Glomerular visceral epithelial cell (primary cell): ENCODE measurements at regions not wholly inside any gene's neighbourhood (a gene's known extent, or its start where the extent isn't known, plus 50 kb on each side); places are given as distances from the start of the nearest gene placed in this dataset.
"Not testable (repeated sequence)": the region's sequence is repeated elsewhere in the genome, so short reads cannot be mapped to it uniquely, and the experiment has no call there.

Experiments used
- DNase-seq: peaks from one replicate; pipeline ENCODE4 v3.0.0-alpha.2; 2016; ENCODE audit errors: extremely low spot score

- DNase-seq, result no peak
Measured at GRCh38 chr12:75798136-75798926, 233.2 kb downstream of the PHLDA1 start.

GRCh38 chr12:75795125-75795524 is 236.5 kb downstream of the PHLDA1 start:
- no peak for DNase-seq

GRCh38 chr12:75792687-75793086 is 238.9 kb downstream of the PHLDA1 start:
- DNase-seq, result no peak

- DNase-seq, result no peak
Measured at GRCh38 chr12:75790219-75790618, 241.4 kb downstream of the PHLDA1 start.

GRCh38 chr12:75787146-75787545 is 244.4 kb downstream of the PHLDA1 start:
- DNase-seq, result not testable (repeated sequence)

- no peak for DNase-seq
Measured at GRCh38 chr12:75786070-75786469, 245.5 kb downstream of the PHLDA1 start.

GRCh38 chr12:75784591-75784990 is 247.0 kb downstream of the PHLDA1 start:
- DNase-seq, result peak; percentile 74

- peak; percentile 17 for DNase-seq
Measured at GRCh38 chr12:75783093-75783877, 248.3 kb downstream of the PHLDA1 start.

GRCh38 chr12:75782069-75782581 is 249.5 kb downstream of the PHLDA1 start:
- no peak for DNase-seq

- DNase-seq, result peak; percentile 18
Measured at GRCh38 chr12:75781532-75782046, 250.0 kb downstream of the PHLDA1 start.

- DNase-seq, result no peak
Measured at GRCh38 chr12:75779891-75780496, 251.6 kb downstream of the PHLDA1 start.

- DNase-seq, result no peak
Measured at GRCh38 chr12:75774261-75775052, 257.1 kb downstream of the PHLDA1 start.

- no peak for DNase-seq
Measured at GRCh38 chr12:75773377-75773776, 258.2 kb downstream of the PHLDA1 start.

- DNase-seq, result no peak
Measured at GRCh38 chr12:75771023-75771422, 259.6 kb upstream of the KRR1 start.

- no peak for DNase-seq
Measured at GRCh38 chr12:75767957-75768356, 256.5 kb upstream of the KRR1 start.

- DNase-seq, result peak; percentile 78
Measured at GRCh38 chr12:75766263-75767160, 255.1 kb upstream of the KRR1 start.

GRCh38 chr12:75765170-75766059 is 254.0 kb upstream of the KRR1 start:
- no peak for DNase-seq

GRCh38 chr12:75764091-75764841 is 252.9 kb upstream of the KRR1 start:
- no peak for DNase-seq
